HCT116 (cell line): ENCODE measurements at regions not wholly inside any gene's neighbourhood (a gene's known extent, or its start where the extent isn't known, plus 50 kb on each side); places are given as distances from the start of the nearest gene placed in this dataset.

Experiments
- ATAC-seq: fragments of 200-7000 bp; cut with Tn5 transposase; 2 replicates; pipeline ENCODE4 v1.9.1; 2020; ENCODE audit warnings: mild to moderate bottlenecking, moderate library complexity
- BruUV-seq: library from RNA; stranded (reverse); fragments of 400-500 nt; replicated peaks from 2 replicates; lab custom pipeline; 2021; lab: Mats Ljungman, UMichigan
- CTCF ChIA-PET: fragments of 300-600 bp; sonication (Branson Sonifier 250); formaldehyde crosslinking; loops from one replicate; lab custom pipeline; 2021; ENCODE audit warnings: antibody characterized with exemption; lab: Charles Lee
- POLR2A ChIA-PET: fragments of 300-600, 350-600 bp; sonication (Branson Sonifier 250); formaldehyde crosslinking; loops from one replicate; lab custom pipeline; 2021; ENCODE audit warnings: antibody characterized with exemption; lab: Charles Lee
- RAD21 ChIA-PET, 2 experiments: fragments of 300-600 bp; sonication (Branson Sonifier 250); formaldehyde crosslinking; loops; one replicate each; lab custom pipeline; 2023; ENCODE audit warnings: low total read pairs in 2 of 2; ENCODE audit not compliant: uncharacterized antibody in 2 of 2, unreplicated experiment in 2 of 2, low non-redundant PET in 1 of 2; lab: Charles Lee
- DNase-seq: peaks from one replicate; pipeline ENCODE4 v3.0.0-alpha.2; 2010; ENCODE audit warnings: low read depth, low spot score
- H2AFZ ChIP-seq: fragments of 200-600 bp; shearing (Covaris generic), sonication (generic); 2 replicates; pipeline ENCODE4 v1.6.1; 2017; ENCODE audit warnings: low read depth, mixed run types, mixed read lengths, antibody characterized with exemption, low read length; ENCODE audit not compliant: poor library complexity, severe bottlenecking
- H3K27ac ChIP-seq: 2 replicates; pipeline ENCODE4 v1.5.1; 2012; ENCODE audit warnings: low read depth, low read length
- H3K27me3 ChIP-seq: fragments of 200-600 bp; sonication (generic); 2 replicates; pipeline ENCODE4 v1.6.1; 2016; ENCODE audit warnings: mixed run types, low read length, mixed read lengths; ENCODE audit not compliant: insufficient read depth
- H3K36me3 ChIP-seq, 2 experiments: fragments of 200-500 bp in 1 of 2; fragments of 200-600 bp in 1 of 2; sonication (Bioruptor generic) in 1 of 2; sonication (generic) in 1 of 2; 2 replicates each; pipeline versions ENCODE4 v1.5.1 to v1.6.1; 2014 to 2016; ENCODE audit warnings: low read length in 2 of 2, inconsistent platforms in 1 of 2, mixed read lengths in 1 of 2, mixed run types in 1 of 2; ENCODE audit not compliant: insufficient read depth in 2 of 2, control insufficient read depth in 1 of 2
- H3K4me1 ChIP-seq, 2 experiments: fragments of 200-600 bp in 1 of 2; sonication (generic) in 1 of 2; 2 replicates each; pipeline versions ENCODE4 v1.5.1 to v1.6.1; 2012 to 2017; ENCODE audit warnings: low read length in 2 of 2, inconsistent platforms in 1 of 2, mild to moderate bottlenecking in 1 of 2, mixed read lengths in 1 of 2, mixed run types in 1 of 2, moderate library complexity in 1 of 2; ENCODE audit not compliant: insufficient read depth in 2 of 2, control insufficient read depth in 1 of 2
- H3K4me2 ChIP-seq: fragments of 200-600 bp; sonication (generic); 2 replicates; pipeline ENCODE4 v1.6.1; 2017; ENCODE audit warnings: mixed run types, low read length, mixed read lengths
- H3K4me3 ChIP-seq, 2 experiments: fragments of 200-600 bp in 1 of 2; sonication (generic) in 1 of 2; replicated peaks in 1 of 2; 2 replicates each; pipeline ENCODE4 v1.5.1; 2011 to 2016; ENCODE audit warnings: low read length in 2 of 2, control low read depth in 1 of 2, low read depth in 1 of 2, mild to moderate bottlenecking in 1 of 2, mixed read lengths in 1 of 2, mixed run types in 1 of 2
- H3K79me2 ChIP-seq: fragments of 200-600 bp; sonication (generic); 2 replicates; pipeline ENCODE4 v1.6.1; 2017; ENCODE audit warnings: mild to moderate bottlenecking, mixed run types, low read length, moderate library complexity, mixed read lengths; ENCODE audit not compliant: insufficient read depth
- H3K9ac ChIP-seq: fragments of 200-600 bp; sonication (generic); 2 replicates; pipeline ENCODE4 v1.6.1; 2016; ENCODE audit warnings: low read length, mixed read lengths
- H3K9me2 ChIP-seq: fragments of 200-600 bp; sonication (generic), shearing (Covaris generic); 2 replicates; pipeline ENCODE4 v1.6.1; 2017; ENCODE audit warnings: mixed run types, mild to moderate bottlenecking, moderate library complexity; ENCODE audit not compliant: insufficient read depth
- H3K9me3 ChIP-seq, 2 experiments: fragments of 200-500 bp in 1 of 2; fragments of 200-600 bp in 1 of 2; sonication (Bioruptor generic) in 1 of 2; sonication (generic) in 1 of 2; 2 replicates each; pipeline ENCODE4 v1.6.1; 2014 to 2017; ENCODE audit warnings: low read length in 2 of 2, mixed read lengths in 2 of 2, inconsistent platforms in 1 of 2, low read depth in 1 of 2, mild to moderate bottlenecking in 1 of 2, mixed run types in 1 of 2, moderate library complexity in 1 of 2; ENCODE audit not compliant: control insufficient read depth in 1 of 2, insufficient read depth in 1 of 2
- H4K20me1 ChIP-seq: fragments of 200-600 bp; sonication (generic), shearing (Covaris generic); 2 replicates; pipeline ENCODE4 v1.6.1; 2017; ENCODE audit warnings: mixed run types, mild to moderate bottlenecking, moderate library complexity; ENCODE audit not compliant: insufficient read depth
- CEBPB ChIP-seq: IDR thresholded peaks from 2 replicates; pipeline ENCODE4 v1.6.1; 2012; ENCODE audit warnings: low read depth
- POLR2AphosphoS5 ChIP-seq: IDR thresholded peaks from 2 replicates; pipeline ENCODE4 v1.6.1; 2011; ENCODE audit warnings: mild to moderate bottlenecking, low read depth, low read length, moderate library complexity
- RAD21 ChIP-seq: IDR thresholded peaks from 2 replicates; pipeline ENCODE4 v1.6.1; 2012; ENCODE audit warnings: low read depth, mild to moderate bottlenecking
- REST ChIP-seq: IDR thresholded peaks from 2 replicates; pipeline ENCODE4 v1.6.1; 2012; ENCODE audit warnings: low read depth
- SRF ChIP-seq: IDR thresholded peaks from 2 replicates; pipeline ENCODE4 v1.6.1; 2012; ENCODE audit warnings: low read depth
- TCF7L2 ChIP-seq: IDR thresholded peaks from 2 replicates; pipeline ENCODE4 v1.7.0; 2011; ENCODE audit warnings: borderline replicate concordance, inconsistent platforms; ENCODE audit not compliant: insufficient read depth, insufficient read length; ENCODE audit errors: extremely low read depth
- intact Hi-C: fragments of 100-400 bp; cut with micrococcal nuclease; formaldehyde crosslinking; loops from 2 replicates; pipeline ENCODE4 v1.10.0; 2022
- TF ChIP-seq, protein P1 (sequence below): IDR thresholded peaks from 2 replicates; pipeline ENCODE4 v1.6.1; 2012

DNA sequence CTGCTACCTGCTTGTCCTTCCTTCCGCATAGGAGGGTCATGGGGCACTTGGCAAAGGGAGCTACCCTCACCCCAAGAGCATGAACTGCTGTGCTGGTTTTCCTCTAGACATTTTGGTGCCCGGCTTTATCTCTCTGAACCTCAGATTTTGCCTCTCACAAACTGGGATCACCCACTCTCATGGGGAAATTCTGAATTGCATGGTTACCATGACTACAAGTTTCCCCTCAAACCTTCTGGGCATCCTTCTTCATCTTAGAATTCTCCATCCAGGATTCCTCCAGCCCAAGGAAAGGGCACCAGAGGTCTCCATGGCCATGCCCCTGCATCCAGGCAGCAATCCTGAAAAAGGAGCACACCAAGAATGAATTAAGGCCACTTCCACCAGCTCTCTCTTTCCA, 180.1 kb upstream of the NECTIN1 start:
- H3K27me3 ChIP-seq: peaks cover 23% of the 10 kb centered on the region; the same call in 1 of the 2 replicates
- H3K9me3 ChIP-seq: no peaks in the 10 kb centered on the region
- TF ChIP-seq RAD21 (no peak), SRF (no peak), CEBPB (no peak), TCF7L2 (no peak), REST (no peak), POLR2AphosphoS5 (no peak)
- TF ChIP-seq, protein P1, sequence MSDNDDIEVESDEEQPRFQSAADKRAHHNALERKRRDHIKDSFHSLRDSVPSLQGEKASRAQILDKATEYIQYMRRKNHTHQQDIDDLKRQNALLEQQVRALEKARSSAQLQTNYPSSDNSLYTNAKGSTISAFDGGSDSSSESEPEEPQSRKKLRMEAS: no peak
- TF ChIP-seq, all 23 proteins: peak for 0
- Histone ChIP-seq H3K9ac (no peak overlapping the region), H3K27ac (no peak overlapping the region), H2AFZ (no peak overlapping the region), H4K20me1 (no peaks in the 10 kb centered on the region), H3K36me3 (no peaks in the 10 kb centered on the region), H3K4me3 (no peak overlapping the region), H3K4me2 (no peak overlapping the region), H3K9me2 (no peaks in the 10 kb centered on the region), H3K4me1 (no peaks in the 10 kb centered on the region), H3K79me2 (no peaks in the 10 kb centered on the region)
- CTCF ChIA-PET: no interaction called here
- BruUV-seq: no TSS peak
- POLR2A ChIA-PET: no interaction called here
- ATAC-seq (no peak), DNase-seq (no peak)
- RAD21 ChIA-PET: no interaction called here
- intact Hi-C loops: no loop called here
